ENCODE measurements at regions not wholly inside any gene's neighbourhood (a gene's known extent, or its start where the extent isn't known, plus 50 kb on each side); places are given as distances from the start of the nearest gene placed in this dataset.

DNA sequence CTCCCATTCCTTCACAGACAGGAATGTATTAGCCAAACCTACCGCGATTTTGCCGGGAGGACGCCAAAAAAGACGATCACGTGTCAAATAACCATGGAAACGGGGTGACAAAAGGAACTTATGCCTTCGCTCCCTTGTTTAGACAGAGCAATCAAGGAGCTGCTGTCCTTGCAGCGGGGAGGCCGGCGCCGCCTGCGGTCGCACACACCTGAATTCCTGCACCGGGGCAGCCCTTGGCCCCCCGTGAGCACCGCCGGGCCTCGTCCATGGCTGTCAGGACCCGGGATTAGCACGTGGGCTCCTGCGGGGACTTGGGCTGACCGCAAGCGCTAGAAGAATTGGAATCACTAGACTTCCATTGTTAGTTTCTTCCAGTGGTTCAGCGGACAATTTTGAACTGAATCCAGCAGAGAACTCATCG, 193.1 kb downstream of the SHQ1 start:
- TF ChIP-seq EZH2 (IDR thresholded peaks at IDR 0.05) (no peak), EZH2phosphoT487 (IDR thresholded peaks at IDR 0.05) (no peak)
- TF ChIP-seq, protein P1, sequence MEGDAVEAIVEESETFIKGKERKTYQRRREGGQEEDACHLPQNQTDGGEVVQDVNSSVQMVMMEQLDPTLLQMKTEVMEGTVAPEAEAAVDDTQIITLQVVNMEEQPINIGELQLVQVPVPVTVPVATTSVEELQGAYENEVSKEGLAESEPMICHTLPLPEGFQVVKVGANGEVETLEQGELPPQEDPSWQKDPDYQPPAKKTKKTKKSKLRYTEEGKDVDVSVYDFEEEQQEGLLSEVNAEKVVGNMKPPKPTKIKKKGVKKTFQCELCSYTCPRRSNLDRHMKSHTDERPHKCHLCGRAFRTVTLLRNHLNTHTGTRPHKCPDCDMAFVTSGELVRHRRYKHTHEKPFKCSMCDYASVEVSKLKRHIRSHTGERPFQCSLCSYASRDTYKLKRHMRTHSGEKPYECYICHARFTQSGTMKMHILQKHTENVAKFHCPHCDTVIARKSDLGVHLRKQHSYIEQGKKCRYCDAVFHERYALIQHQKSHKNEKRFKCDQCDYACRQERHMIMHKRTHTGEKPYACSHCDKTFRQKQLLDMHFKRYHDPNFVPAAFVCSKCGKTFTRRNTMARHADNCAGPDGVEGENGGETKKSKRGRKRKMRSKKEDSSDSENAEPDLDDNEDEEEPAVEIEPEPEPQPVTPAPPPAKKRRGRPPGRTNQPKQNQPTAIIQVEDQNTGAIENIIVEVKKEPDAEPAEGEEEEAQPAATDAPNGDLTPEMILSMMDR (IDR thresholded peaks at IDR 0.05), result no peak
